ENCODE measurements at regions not wholly inside any gene's neighbourhood (a gene's known extent, or its start where the extent isn't known, plus 50 kb on each side); places are given as distances from the start of the nearest gene placed in this dataset.

- ChIA-PET POLR2A (no interaction called here), CTCF (no interaction called here)
- Histone ChIP-seq H3K4me1 (no peaks in the 10 kb centered on the region), H3K9me3 (no peaks in the 10 kb centered on the region), H3K36me3 (ENCODE audit: control insufficient read depth, insufficient read depth, low read length) (no peaks in the 10 kb centered on the region), H3K27me3 (replicated peaks; ENCODE audit: control insufficient read depth, insufficient read depth, low read length) (no peaks in the 10 kb centered on the region), H3K4me3 (ENCODE audit: low read depth, low read length) (no peak overlapping the region)
- Mint-ChIP-seq H3K27me3 (ENCODE audit: insufficient read depth, unreplicated experiment) (peaks cover 9% of the 10 kb centered on the region), H3K4me3 (ENCODE audit: unreplicated experiment) (no peak overlapping the region), H3K36me3 (ENCODE audit: insufficient read depth, unreplicated experiment) (no peaks in the 10 kb centered on the region), H3K4me1 (ENCODE audit: low read depth, unreplicated experiment) (no peaks in the 10 kb centered on the region), H3K9me3 (ENCODE audit: unreplicated experiment) (no peaks in the 10 kb centered on the region), H3K27ac (ENCODE audit: unreplicated experiment) (no peak overlapping the region)
- BruUV-seq (replicated peaks), result no TSS peak
- no peak for DNase-seq
- TF ChIP-seq, protein P1, sequence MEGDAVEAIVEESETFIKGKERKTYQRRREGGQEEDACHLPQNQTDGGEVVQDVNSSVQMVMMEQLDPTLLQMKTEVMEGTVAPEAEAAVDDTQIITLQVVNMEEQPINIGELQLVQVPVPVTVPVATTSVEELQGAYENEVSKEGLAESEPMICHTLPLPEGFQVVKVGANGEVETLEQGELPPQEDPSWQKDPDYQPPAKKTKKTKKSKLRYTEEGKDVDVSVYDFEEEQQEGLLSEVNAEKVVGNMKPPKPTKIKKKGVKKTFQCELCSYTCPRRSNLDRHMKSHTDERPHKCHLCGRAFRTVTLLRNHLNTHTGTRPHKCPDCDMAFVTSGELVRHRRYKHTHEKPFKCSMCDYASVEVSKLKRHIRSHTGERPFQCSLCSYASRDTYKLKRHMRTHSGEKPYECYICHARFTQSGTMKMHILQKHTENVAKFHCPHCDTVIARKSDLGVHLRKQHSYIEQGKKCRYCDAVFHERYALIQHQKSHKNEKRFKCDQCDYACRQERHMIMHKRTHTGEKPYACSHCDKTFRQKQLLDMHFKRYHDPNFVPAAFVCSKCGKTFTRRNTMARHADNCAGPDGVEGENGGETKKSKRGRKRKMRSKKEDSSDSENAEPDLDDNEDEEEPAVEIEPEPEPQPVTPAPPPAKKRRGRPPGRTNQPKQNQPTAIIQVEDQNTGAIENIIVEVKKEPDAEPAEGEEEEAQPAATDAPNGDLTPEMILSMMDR (IDR thresholded peaks at IDR 0.05; ENCODE audit: insufficient read depth in 1 of 2, low read depth in 1 of 2, low read length in 1 of 2, severe bottlenecking in 1 of 2, unreplicated experiment in 1 of 2), result no peak
- intact Hi-C loops (cut with micrococcal nuclease; ENCODE audit: unreplicated experiment), result no loop called here
Observed at GRCh38 chr15:61659566-61660190, 400.6 kb downstream of the VPS13C start.

DNA sequence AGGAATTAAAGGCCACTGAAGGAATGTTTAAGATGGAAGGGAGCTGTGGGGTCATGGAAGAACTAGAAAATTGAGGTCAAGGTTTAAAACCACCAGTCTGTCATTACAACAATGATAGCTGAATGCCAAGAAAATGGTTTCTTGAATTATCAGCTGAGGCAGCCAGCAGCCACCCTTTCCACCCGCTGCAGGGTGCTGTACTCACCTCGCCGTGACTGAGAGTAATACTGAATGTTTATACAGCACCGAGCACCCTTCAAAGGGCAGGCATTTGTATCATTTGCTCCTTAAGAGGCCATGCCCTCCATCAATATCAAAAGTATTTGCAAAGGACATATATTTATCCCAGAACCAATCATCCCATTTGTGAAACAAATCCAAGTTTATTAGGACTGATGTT lies 402.8 kb downstream of the VPS13C start:
- Histone ChIP-seq H3K9me3 (no peaks in the 10 kb centered on the region), H3K4me3 (ENCODE audit: low read depth, low read length) (no peak overlapping the region), H3K27me3 (replicated peaks; ENCODE audit: control insufficient read depth, insufficient read depth, low read length) (no peaks in the 10 kb centered on the region), H3K36me3 (ENCODE audit: control insufficient read depth, insufficient read depth, low read length) (no peaks in the 10 kb centered on the region), H3K4me1 (no peaks in the 10 kb centered on the region)
- no TSS peak for BruUV-seq (replicated peaks)
- Mint-ChIP-seq H3K36me3 (ENCODE audit: insufficient read depth, unreplicated experiment) (no peaks in the 10 kb centered on the region), H3K9me3 (ENCODE audit: unreplicated experiment) (no peaks in the 10 kb centered on the region), H3K4me3 (ENCODE audit: unreplicated experiment) (no peak overlapping the region), H3K4me1 (ENCODE audit: low read depth, unreplicated experiment) (no peaks in the 10 kb centered on the region), H3K27me3 (ENCODE audit: insufficient read depth, unreplicated experiment) (peaks cover 9% of the 10 kb centered on the region), H3K27ac (ENCODE audit: unreplicated experiment) (no peak overlapping the region)
- no peak for DNase-seq
- ChIA-PET POLR2A (no interaction called here), CTCF (no interaction called here)
- intact Hi-C loops (cut with micrococcal nuclease; ENCODE audit: unreplicated experiment), result no loop called here
- TF ChIP-seq, protein P1 (IDR thresholded peaks at IDR 0.05; ENCODE audit: insufficient read depth in 1 of 2, low read depth in 1 of 2, low read length in 1 of 2, severe bottlenecking in 1 of 2, unreplicated experiment in 1 of 2), result no peak

GRCh38 chr15:61656391-61656790 lies 403.9 kb downstream of the VPS13C start:
- Mint-ChIP-seq H3K27ac (ENCODE audit: unreplicated experiment) (no peak overlapping the region), H3K9me3 (ENCODE audit: unreplicated experiment) (no peaks in the 10 kb centered on the region), H3K4me1 (ENCODE audit: low read depth, unreplicated experiment) (no peaks in the 10 kb centered on the region), H3K36me3 (ENCODE audit: insufficient read depth, unreplicated experiment) (no peaks in the 10 kb centered on the region), H3K27me3 (ENCODE audit: insufficient read depth, unreplicated experiment) (peaks cover 6% of the 10 kb centered on the region), H3K4me3 (ENCODE audit: unreplicated experiment) (no peak overlapping the region)
- ChIA-PET CTCF (no interaction called here), POLR2A (no interaction called here)
- BruUV-seq (replicated peaks), result no TSS peak
- DNase-seq, result no peak
- Histone ChIP-seq H3K36me3 (ENCODE audit: control insufficient read depth, insufficient read depth, low read length) (no peaks in the 10 kb centered on the region), H3K4me3 (ENCODE audit: low read depth, low read length) (no peak overlapping the region), H3K9me3 (no peaks in the 10 kb centered on the region), H3K27me3 (replicated peaks; ENCODE audit: control insufficient read depth, insufficient read depth, low read length) (no peaks in the 10 kb centered on the region), H3K4me1 (no peaks in the 10 kb centered on the region)
- intact Hi-C loops (cut with micrococcal nuclease; ENCODE audit: unreplicated experiment), result no loop called here
- TF ChIP-seq, protein P1 (IDR thresholded peaks at IDR 0.05; ENCODE audit: insufficient read depth in 1 of 2, low read depth in 1 of 2, low read length in 1 of 2, severe bottlenecking in 1 of 2, unreplicated experiment in 1 of 2), result no peak

Data from Caco-2 (cell line).